ENCODE measurements at regions not wholly inside any gene's neighbourhood (a gene's known extent, or its start where the extent isn't known, plus 50 kb on each side); places are given as distances from the start of the nearest gene placed in this dataset.

- TF ChIP-seq CTCF (conservative IDR thresholded peaks at IDR 0.05; ENCODE audit: low read depth, low read length) = no peak
- no peak for DNase-seq (ENCODE audit: low read depth)
- no peak overlapping the region for H3K4me3 ChIP-seq (ENCODE audit: low read length)
Observed at GRCh38 chr3:152724270-152724669, 110.7 kb upstream of the P2RY1 start.

GRCh38 chr3:152728231-152728980 lies 106.5 kb upstream of the P2RY1 start:
- no peak for DNase-seq (ENCODE audit: low read depth)
- no peak overlapping the region for H3K4me3 ChIP-seq (ENCODE audit: low read length)
- no peak for TF ChIP-seq CTCF (conservative IDR thresholded peaks at IDR 0.05; ENCODE audit: low read depth, low read length)

GRCh38 chr3:152729906-152730305 lies 105.0 kb upstream of the P2RY1 start:
- TF ChIP-seq CTCF (conservative IDR thresholded peaks at IDR 0.05; ENCODE audit: low read depth, low read length) = no peak
- H3K4me3 ChIP-seq (ENCODE audit: low read length) = no peak overlapping the region
- no peak for DNase-seq (ENCODE audit: low read depth)

GRCh38 chr3:152731511-152731910 lies 103.4 kb upstream of the P2RY1 start:
- no peak for TF ChIP-seq CTCF (conservative IDR thresholded peaks at IDR 0.05; ENCODE audit: low read depth, low read length)
- H3K4me3 ChIP-seq (ENCODE audit: low read length) = no peak overlapping the region
- DNase-seq (ENCODE audit: low read depth) = no peak

GRCh38 chr3:152733584-152734119 lies 101.3 kb upstream of the P2RY1 start:
- no peak for TF ChIP-seq CTCF (conservative IDR thresholded peaks at IDR 0.05; ENCODE audit: low read depth, low read length)
- H3K4me3 ChIP-seq (ENCODE audit: low read length) = no peak overlapping the region
- no peak for DNase-seq (ENCODE audit: low read depth)

- no peak for DNase-seq (ENCODE audit: low read depth)
- TF ChIP-seq CTCF (conservative IDR thresholded peaks at IDR 0.05; ENCODE audit: low read depth, low read length) = no peak
- H3K4me3 ChIP-seq (ENCODE audit: low read length) = no peak overlapping the region
Observed at GRCh38 chr3:152737021-152737908, 97.7 kb upstream of the P2RY1 start.
